ENCODE measurements at regions not wholly inside any gene's neighbourhood (a gene's known extent, or its start where the extent isn't known, plus 50 kb on each side); places are given as distances from the start of the nearest gene placed in this dataset.

DNA sequence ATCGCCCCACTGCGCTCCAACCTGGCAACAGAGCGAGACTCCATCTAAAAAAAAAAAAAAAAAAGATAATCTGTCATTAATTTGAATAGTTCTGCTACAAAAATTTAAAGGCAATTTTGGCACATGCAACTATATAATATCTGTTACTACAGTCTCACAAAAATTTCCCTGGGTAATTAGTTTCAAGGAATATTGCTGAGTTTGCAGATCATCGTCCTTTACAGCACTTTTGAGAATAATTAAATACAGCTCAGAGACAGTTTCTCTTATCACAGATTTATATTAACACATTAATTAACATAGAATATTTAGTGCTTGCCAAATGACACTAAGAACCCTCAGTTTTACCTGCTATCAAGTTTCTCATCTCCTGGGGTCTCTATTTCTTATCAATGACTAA is 540.4 kb upstream of the ZNF804A start:
- TF ChIP-seq EZH2 (IDR thresholded peaks at IDR 0.05; ENCODE audit: insufficient read depth, poor library complexity, severe bottlenecking) (no peak), EZH2phosphoT487 (IDR thresholded peaks at IDR 0.05; ENCODE audit: insufficient read depth, low read depth) (no peak)

Measured in GM23248 (cell line).